ENCODE measurements at regions not wholly inside any gene's neighbourhood (a gene's known extent, or its start where the extent isn't known, plus 50 kb on each side); places are given as distances from the start of the nearest gene placed in this dataset.
"Not testable (repeated sequence)": the region's sequence is repeated elsewhere in the genome, so short reads cannot be mapped to it uniquely, and the experiment has no call there.

- DNase-seq = no peak
These were observed 264.2 kb upstream of the AMIGO2 start for GRCh38 chr12:47343684-47344567.

- DNase-seq = no peak
These were observed 260.8 kb upstream of the AMIGO2 start for GRCh38 chr12:47340411-47341015.

- no peak for DNase-seq
These were observed 257.8 kb upstream of the AMIGO2 start for GRCh38 chr12:47337581-47337980.

- not testable (repeated sequence) for DNase-seq
These were observed 253.6 kb upstream of the AMIGO2 start for GRCh38 chr12:47333271-47333858.

GRCh38 chr12:47328831-47329545, 249.2 kb upstream of the AMIGO2 start:
- DNase-seq = no peak

- no peak for DNase-seq
These were observed 246.4 kb upstream of the AMIGO2 start for GRCh38 chr12:47326190-47326589.

GRCh38 chr12:47323802-47324201, 244.0 kb upstream of the AMIGO2 start:
- peak in 2 of 3 donors; percentile 46 to 57 for DNase-seq

- peak; percentile 40 to 68 (median 64) for DNase-seq
These were observed 241.7 kb upstream of the AMIGO2 start for GRCh38 chr12:47321436-47321835.

- DNase-seq = no peak
These were observed 240.0 kb upstream of the AMIGO2 start for GRCh38 chr12:47319746-47320145.

GRCh38 chr12:47318963-47319362, 239.2 kb upstream of the AMIGO2 start:
- no peak for DNase-seq

- peak; percentile 46 to 72 (median 67) for DNase-seq
These were observed 237.6 kb upstream of the AMIGO2 start for GRCh38 chr12:47317175-47317915.

- no peak for DNase-seq
These were observed 236.9 kb upstream of the AMIGO2 start for GRCh38 chr12:47316609-47317049.

- peak; percentile 38 to 57 (median 41) for DNase-seq
These were observed 235.2 kb upstream of the AMIGO2 start for GRCh38 chr12:47314996-47315395.

- peak; percentile 56 to 73 (median 69) for DNase-seq
These were observed 233.2 kb upstream of the AMIGO2 start for GRCh38 chr12:47312808-47313426.

- DNase-seq = no peak
These were observed 232.4 kb upstream of the AMIGO2 start for GRCh38 chr12:47312147-47312546.

- peak; percentile 58 to 86 (median 77) for DNase-seq
These were observed 231.8 kb upstream of the AMIGO2 start for GRCh38 chr12:47311568-47311967.

GRCh38 chr12:47311010-47311409, 231.3 kb upstream of the AMIGO2 start:
- no peak for DNase-seq

GRCh38 chr12:47308672-47309071, 228.9 kb upstream of the AMIGO2 start:
- DNase-seq = no peak

- peak; percentile 62 to 70 (median 63) for DNase-seq
These were observed 228.1 kb upstream of the AMIGO2 start for GRCh38 chr12:47307680-47308399.

- peak in 1 of 3 donors; percentile 10 for DNase-seq
These were observed 227.3 kb upstream of the AMIGO2 start for GRCh38 chr12:47306773-47307679.

Data from suppressor macrophage treated with lipopolysaccharide for 1 hour (primary cell).